HG03521 (cell line): ENCODE measurements at regions not wholly inside any gene's neighbourhood (a gene's known extent, or its start where the extent isn't known, plus 50 kb on each side); places are given as distances from the start of the nearest gene placed in this dataset.
"Not testable (repeated sequence)": the region's sequence is repeated elsewhere in the genome, so short reads cannot be mapped to it uniquely, and the experiment has no call there.

Experiments used
- ATAC-seq: cut with Tn5 transposase; IDR thresholded peaks from one replicate; pipeline ENCODE4 v1.9.1; 2021; ENCODE audit warnings: mild to moderate bottlenecking, moderate library complexity; ENCODE audit not compliant: unreplicated experiment

DNA sequence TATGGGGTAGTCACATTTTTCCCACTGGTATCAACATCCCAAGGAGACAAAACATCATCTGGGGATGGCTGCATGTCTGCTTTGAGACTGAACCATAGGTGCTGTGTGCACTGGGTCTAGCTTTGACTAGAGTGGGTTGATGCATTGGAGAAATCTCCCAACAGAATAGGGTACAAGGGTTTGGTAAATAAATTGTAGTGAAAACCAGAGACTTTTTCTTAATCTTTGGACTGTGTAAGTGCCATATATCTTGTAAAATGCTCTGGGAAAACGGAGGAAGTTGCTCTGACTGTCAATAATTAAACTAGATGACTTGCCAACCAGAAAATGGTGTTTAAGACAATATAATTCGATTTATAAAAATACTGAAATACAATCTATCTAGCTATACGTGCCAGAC, 1064.0 kb upstream of the SLIT2 start:
- no peak for ATAC-seq

DNA sequence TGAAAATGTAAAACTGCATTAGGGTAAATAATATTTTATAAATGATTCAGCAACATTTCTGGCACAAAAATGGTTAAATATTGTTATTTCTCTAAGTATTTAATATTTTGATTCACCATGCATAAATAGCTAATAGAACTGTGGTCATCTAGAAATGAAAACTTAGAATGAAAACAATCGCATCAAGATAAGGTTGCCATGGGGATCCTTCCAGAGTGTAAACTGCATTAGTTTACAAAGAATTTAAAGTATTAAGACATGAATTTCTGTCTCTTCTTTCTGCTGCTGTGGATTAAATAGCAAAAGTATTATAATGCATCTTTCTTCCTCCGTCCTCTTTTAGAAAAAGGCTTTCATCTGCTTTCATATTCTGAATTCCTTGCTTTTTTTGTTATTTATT, 1064.6 kb upstream of the SLIT2 start:
- no peak for ATAC-seq

DNA sequence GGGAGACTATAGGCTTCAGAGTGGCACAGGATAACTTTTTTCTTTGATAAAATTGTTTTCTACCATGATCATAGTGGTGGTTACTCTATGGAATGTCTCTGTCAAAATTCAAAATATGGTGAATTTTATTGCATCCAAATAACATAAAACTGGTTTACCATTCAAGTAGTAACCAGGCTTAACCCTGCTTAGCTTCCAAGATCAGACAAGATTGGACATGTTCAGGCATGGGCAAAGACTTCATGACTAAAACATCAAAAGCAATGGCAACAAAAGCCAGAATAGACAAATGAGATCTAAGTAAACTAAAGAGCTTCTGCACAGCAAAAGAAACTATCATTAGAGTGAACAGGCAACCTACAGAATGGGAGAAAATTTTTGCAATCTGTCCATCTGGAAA, 1070.1 kb upstream of the SLIT2 start:
- not testable (repeated sequence) for ATAC-seq

DNA sequence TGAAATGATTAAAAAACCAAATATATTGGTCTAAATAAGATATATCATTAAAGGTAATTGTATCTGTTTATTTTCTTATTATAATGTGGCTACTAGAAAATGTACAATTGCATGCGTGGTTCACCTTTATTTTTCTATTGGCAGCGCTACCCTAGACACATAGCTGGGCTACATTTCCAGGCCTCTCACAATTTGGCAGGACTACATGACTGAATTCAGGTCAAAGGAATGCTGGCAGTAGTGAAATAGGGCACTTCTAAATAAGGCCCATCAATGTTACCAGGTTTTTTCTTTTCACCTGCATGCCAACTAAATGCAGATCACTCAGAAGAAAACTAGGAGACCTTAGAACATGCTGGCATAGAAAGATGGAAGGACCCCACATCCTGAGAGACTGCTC, 1072.9 kb upstream of the SLIT2 start:
- no peak for ATAC-seq

DNA sequence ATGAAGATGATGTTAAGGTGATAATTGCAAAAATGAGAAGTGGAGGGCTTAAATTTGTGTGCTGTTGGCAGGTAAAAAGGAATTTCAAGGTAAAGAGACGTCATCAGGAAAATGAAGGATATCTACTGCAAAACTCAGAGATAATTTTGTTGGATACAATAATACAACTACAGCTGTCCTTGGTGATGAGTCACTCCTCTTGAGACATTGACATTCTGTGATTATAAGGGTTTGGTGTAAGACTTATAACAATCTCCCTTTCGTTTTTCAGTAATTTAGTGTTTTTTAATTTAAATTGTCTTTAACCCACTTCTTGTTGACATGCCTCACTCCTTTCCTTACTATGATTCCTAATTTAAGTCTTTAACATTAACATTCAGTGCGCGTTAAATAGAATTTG, 1074.1 kb upstream of the SLIT2 start:
- ATAC-seq, result no peak

DNA sequence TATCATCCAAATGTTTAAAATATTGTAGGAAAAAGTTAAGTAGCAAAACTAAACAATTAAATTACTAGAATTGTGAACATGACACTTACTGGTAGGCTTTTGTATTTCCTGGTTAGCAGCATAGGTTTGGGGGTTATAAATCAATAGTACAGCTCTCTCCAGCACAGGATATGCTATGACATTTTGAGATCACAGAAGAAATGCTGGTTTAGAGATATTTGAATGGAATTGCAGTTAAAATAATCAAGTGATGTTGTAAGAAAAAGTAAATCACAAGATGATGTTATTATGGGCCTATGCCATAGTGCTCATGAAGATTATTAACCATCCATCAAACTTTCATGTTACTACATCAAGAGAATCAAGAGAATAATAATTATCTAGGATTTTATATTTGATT, 1079.9 kb upstream of the SLIT2 start:
- no peak for ATAC-seq

DNA sequence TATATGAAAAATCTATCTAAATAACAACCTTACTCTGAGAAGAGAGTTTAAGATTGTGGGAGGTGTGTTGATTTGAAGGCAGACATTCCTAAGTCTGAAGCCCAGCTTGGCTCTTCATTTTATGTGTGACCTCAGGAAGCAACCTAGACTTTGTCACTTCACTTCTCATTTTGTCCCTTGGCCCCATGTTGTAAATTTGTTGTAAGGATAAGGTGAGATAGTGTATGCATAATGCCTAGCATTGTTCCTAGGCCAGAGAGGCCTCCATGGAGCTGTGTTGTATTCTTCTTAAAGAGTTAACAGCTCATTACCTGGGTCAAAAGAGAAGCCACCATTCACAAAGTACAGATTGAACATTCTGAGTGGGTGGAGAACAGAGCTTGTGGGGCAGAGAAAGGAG, 1084.4 kb upstream of the SLIT2 start:
- no peak for ATAC-seq

DNA sequence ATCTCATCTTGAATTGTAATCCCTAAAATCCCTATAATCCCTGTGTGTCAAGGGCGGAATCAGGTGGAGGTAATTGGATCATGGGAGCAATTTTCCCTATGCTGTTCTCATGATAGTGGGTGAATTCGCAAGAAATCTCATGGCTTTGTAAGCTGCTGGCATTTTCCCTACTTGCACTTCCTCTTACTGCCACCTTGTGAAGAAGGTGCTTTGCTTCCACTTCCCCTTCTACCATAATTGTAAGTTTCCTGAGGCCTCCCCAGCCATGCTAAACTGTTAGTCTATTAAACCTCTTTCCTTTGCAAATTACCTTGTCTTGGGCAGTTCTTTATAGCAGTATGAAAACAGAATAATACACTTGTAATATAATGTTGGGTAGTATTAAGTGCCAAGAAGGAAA, 1087.4 kb upstream of the SLIT2 start:
- no peak for ATAC-seq

DNA sequence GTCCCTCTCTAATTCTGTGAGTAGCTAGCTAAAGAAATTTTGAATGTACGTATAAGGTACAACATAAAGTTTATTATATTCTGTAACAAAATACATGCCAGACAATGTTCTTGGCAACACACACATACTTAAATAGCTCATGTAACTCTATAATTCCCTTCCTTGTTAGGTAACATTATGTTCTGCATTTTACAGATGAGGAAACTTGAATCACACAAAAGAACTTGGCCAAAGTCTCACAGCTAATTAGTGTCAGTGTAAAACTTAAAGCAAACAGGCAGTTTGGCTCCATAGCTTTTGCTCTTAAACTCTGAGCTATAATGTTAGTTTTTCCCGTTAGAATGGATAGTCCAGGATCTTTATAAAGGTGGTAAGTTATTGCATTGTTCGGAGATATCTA, 1091.8 kb upstream of the SLIT2 start:
- no peak for ATAC-seq

DNA sequence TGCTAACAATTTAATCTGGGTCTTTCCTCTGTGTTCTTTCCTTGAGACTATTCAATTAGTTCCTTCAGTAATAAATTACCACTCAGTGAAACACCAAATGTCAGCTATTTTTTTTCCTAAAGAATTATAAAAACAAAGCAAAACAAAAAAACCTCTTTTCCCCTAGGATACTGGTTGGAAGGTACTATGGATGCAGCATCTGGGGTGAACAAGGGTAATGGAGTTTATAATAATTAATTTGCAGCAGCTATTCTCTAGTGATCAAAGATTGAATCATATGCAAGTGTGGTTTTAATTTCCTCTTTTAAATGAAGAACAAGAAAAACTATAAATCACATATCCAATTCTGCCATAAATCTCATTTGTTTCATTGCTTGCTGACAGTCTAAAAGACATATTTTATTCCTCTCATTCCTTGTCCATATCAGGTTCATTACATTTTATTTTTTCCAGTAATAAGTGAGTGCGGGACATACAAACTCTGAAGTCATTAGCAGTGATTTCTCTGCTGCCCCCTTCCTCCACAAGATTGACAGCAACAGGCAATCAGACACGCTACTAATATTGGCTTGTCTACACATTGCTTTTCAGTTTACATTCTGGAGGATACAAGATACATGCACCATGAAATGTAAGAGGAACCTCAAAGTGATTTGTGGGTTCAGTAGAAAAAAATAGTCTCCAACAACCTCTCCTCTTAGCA, 1093.4 kb upstream of the SLIT2 start:
- ATAC-seq, result no peak

DNA sequence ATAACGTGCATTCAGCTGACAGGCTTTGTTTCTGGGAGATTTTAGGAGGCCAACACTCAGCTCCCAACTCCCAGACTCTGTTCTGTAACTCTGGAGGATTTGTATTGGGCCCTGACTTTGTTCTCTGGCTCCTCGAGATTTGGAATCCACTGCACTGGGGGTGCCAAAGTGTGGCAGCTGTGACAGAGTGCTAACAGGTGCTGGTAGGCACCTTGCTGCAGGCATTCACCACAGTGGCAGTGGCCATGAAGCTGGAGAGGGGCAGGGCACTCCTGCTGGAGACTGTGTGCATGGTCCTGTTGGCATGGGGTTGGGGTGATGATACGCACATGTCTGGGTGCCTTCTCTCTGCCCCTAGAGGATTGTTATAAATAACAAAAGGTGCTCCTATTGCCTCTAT, 1094.9 kb upstream of the SLIT2 start:
- no peak for ATAC-seq

DNA sequence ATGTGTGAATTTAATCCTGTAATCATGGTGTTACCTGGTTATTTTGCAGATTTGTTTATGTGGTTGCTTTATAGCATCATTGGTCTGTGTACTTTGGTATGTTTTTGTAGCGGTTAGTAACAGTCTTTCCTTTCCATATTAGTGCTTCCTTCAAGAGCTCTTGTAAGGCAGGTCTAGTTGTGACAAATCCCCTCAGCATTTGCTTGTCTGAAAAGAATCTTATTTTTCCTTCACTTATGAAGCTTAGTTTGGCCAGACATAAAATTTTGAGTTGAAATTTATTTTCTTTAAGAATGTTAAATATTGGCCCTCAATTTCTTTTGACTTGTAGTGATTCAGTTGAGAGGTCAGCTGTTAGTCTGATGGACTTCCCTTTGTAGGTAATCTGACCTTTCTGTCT, 1096.1 kb upstream of the SLIT2 start:
- no peak for ATAC-seq

DNA sequence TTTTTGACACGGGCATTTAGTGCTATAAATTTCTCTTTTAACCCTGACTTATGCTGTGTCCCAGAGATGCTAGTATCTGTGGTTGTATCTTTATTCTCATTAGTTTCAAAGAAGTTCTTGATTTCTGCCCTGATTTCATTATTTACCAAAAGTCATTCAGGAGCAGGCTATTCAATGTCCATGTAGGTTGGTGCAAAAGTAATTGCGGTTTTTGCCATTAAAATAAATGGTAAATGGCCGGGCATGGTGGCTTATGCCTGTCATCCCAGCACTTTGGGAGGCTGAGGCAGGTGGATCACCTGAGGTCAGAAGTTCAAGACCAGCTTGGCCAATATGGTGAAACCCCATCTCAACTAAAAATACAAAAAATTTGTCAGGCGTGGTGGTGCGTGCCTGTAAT, 1097.4 kb upstream of the SLIT2 start:
- ATAC-seq, result not testable (repeated sequence)

DNA sequence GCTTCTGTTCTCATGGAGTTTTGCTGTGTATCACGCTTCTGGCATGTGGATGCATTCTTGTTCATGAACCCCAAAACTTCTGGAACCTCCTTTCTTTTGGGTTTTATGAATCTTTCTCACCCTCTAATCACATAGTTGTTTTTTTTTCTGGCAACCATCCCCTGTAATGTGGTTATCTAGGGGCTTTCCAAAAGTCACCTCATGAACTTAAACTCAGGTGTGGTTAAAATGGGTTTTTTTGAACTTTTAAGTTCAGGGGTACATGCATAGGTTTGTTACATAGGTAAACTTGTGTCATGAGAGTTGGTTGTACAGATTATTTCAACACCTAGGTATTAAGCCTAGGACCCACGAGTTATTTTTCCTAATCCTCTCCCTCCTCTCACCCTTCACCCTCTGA, 1099.4 kb upstream of the SLIT2 start:
- ATAC-seq, result no peak

DNA sequence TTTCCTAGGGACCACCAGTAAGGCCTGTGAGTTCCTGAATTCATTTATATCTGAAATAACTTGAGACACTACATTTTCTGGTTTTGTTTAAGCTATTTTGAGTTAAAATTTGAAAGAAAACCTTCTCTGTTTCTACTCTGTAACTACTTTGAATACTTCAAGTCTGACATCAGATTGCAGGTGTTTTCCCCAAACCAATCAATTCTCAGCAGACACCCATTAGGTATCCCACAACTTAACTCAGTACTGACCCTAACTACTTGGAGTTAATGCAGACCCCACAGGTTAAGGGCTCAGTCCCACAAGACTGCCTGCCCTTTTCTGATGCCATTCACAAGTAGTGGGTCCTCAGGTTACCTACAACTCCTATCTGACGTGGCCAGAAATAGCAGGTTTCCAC, 1100.0 kb upstream of the SLIT2 start:
- ATAC-seq, result no peak

DNA sequence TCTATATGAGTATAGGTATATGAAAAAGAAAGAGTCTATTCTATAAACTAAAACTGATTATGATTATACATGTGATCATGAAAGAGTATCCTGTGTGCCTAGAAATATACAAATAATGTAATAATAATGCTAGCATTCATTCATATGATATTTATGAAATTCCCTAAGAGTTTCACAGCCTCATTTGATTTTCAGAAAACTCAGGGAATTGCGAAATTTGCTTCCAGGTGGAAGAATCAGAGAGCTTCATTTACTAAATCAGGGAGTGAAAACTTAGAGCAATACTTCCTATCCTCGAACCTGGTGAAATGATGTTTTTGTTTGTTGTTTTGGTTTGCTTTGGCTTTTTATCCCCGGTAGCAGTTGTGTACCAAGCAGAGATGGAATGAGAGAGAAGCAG, 1105.7 kb upstream of the SLIT2 start:
- no peak for ATAC-seq

DNA sequence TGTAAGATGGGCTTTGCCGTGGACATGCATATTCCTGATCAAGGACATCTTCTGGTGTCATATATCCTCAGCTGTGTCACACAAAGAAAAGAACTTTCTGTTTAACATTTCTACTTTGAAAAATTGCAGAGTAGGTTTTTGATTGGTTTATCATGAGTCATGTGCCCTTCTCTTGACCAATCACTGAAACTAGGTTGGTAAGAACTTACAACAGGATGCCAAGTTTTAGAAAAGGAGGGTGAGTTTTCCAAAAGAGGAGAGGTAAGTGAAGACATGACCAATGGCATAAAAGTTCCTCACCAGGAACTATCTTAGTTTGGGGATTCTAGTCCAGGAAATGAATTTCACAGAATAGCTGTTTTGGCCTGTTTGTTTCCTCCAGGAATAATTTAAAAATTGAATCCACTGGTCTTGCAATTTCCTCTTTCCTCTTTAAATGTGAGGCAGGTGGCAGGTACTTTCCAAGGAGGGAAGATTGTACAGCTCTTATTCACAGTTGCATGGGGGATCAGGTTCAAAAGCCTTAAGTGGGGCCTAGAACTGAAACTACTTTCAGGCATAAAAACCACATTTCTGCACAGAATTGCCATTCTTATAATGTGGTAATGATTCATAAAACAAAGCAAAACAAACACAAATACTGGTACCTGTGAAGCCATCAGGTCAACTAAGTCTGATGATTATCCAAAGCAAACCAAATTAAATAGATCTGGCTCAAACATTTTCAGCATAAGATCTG, 1114.5 kb upstream of the LCORL start:
- ATAC-seq, result no peak

DNA sequence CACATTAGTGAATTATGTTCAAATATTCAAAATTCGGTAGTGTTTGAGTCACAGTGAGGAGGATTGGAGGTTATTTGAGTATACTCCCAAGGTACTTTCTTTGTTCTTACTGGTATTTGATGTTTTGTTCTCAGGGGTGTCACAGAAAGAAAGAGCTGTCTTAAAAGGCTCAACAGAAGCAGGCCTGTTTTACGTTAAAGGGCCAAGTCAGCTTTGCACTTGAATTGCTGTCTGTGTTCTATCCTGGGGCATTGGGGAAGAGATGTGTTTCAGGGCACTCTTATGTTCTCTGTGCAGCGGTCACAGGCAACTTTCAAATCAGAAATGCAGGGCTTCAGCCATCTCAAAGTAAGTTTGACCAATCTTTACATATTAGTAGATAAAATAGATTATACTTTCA, 1113.1 kb upstream of the LCORL start:
- no peak for ATAC-seq

DNA sequence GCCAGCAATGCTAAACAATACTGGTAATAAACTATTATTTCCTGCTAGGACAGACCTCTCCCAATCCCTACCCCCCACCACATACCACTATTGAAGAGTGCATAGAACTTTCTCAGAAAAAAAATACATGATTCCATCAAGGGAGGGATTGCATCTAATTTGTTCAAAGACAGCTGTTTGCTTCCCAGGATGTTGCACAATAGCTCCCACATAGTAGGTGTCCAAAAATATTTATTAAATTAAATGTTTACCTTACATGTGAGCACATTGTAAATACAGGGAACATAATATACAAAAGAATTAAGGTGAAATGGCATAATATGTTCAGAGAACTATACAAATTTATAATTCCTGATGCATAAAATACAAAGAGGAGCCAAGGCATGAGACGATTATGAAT, 1111.8 kb upstream of the LCORL start:
- no peak for ATAC-seq

DNA sequence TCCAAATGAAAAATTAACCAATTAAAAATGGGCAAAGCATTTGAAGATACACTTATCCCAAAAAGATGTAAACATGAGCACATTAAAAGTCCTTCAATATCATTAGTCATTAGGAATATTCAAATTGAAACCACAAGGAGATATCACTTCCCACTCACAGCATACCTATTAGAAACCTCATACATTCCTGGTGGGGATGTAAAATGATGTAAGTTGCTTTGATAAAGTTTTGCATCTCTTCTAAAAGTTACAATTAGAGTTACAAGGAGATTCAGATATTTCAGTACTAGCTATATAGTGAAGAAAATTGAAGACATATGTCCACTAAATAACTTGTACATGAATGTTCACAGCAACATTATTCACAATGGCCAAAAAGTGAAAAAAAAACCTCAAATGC, 1109.3 kb upstream of the LCORL start:
- no peak for ATAC-seq

DNA sequence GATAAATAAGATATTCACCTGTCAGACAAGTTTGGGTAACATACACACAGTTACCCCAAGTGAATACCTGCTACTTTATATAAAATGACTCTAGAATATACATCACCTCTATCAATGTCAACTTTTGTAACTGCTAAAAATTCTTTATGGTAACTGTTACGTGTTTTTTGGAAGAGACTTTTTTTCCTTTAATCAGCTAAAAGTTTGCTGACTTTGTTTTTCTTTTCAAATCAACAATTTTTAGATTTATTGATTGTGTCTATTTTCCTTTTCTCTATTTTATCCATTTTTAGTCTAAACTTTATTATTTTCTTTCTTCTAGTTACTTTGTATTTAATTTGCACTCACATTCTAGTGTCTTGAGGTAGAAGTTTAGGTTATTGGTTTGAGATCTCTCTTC, 1106.6 kb upstream of the LCORL start:
- ATAC-seq, result no peak

DNA sequence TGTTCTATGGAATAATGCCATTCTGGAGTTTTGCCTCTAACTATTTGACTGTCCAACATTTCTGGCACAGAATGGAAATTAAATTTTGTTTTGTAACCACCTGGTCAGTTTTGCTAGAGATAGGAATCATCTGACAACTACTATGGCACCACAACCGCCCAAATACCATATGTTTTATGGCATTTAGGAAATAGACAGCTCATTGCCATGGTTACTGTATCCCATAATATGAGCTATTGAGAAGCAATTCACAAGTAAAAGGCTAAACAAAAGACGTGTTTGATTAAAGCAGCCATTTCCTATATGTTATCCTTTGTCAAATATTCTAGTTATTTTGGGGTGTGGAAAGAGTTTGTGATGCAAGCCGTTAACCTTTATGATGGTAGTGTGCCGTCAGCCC, 1105.3 kb upstream of the LCORL start:
- no peak for ATAC-seq

DNA sequence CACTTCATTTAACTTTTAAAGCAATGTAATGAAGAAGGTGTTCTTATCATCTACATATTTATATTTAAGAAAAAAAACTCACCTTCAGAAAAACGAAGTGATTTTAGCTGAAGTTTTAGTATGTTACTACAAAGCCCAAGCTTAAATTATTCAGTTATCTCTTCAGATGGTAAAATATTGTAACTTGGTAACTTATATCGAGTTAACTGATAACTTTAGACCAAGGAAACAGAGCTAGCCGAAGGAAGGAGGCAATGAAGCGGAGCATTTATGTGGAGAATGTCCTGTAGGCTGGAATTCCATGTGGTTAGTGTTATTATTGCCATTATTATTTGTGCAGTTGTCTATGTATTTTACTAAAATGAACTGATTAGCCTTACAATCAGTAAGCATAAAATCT, 1102.1 kb upstream of the LCORL start:
- no peak for ATAC-seq
